ENCODE measurements at regions not wholly inside any gene's neighbourhood (a gene's known extent, or its start where the extent isn't known, plus 50 kb on each side); places are given as distances from the start of the nearest gene placed in this dataset.

DNA sequence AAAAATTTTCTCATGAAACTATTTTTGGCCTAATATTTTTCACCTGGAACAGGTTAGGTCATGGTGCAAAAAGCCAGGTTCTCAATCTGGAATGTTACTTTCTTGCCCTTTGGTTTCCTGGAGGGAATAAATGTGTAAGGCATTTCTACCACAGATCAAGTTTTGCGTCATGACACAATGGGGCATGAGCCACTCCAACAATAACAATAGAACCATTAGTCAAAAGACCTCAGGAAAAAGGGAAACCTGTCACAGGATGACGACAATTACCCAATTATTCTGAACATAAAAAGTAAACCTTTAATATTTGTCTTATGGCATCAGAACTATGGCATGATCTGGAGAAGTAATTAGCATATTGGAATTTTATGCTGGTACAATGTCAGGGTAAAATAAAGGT is 88.2 kb upstream of the HNRNPA3 start:
- in situ Hi-C loops (cut with HindIII; ENCODE audit: low pct_unique_long_range_greater_than_20kb, low sequenced_read_pairs) = no loop called here
- DNase-seq (ENCODE audit: low read depth) = no peak

DNA sequence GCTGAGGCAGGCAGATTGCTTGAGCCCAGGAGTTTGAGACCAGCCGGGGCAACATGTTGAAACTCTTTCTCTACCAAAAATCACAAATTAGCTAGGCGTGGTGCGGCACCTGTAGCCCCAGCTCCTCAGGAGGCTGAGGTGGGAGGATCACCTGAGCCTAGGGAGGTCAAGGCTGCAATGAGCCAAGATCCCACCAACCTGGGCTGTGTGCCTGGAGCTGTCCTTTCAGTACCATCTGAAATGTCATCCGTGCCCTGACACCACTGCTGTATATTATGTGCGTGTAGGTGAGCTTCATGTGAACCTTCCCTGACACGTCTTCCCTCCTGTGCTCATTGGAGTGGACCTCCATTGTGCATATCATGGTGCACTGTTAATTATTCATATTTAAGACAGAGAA is 84.8 kb upstream of the HNRNPA3 start:
- in situ Hi-C loops (cut with HindIII; ENCODE audit: low pct_unique_long_range_greater_than_20kb, low sequenced_read_pairs) = loop anchor here (25.0 kb wide), 1 partner anchor 466 kb away; no protein-coding TSS in a partner anchor
- DNase-seq (ENCODE audit: low read depth) = no peak

DNA sequence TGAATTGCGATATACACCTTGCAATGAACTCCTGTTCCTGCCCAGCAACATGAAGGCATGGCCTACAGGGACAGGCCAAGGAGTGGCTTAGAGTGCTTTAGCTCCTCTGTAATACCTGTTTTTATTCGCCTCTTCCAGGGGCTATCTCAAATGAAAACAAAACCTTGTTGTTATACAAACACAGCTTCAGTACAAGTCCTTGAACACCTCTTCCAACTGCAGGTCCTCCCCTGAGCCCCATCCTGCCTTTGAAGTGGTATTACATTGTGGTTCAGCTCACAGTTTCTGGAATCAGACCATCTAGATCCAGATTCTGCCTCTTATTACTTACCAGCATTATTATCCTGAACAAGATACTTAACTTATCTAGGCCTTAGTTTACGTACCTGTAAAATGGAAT is 83.0 kb upstream of the HNRNPA3 start:
- in situ Hi-C loops (cut with HindIII; ENCODE audit: low pct_unique_long_range_greater_than_20kb, low sequenced_read_pairs) = loop anchor here (25.0 kb wide), 1 partner anchor 467 kb away; no protein-coding TSS in a partner anchor
- DNase-seq (ENCODE audit: low read depth) = no peak

DNA sequence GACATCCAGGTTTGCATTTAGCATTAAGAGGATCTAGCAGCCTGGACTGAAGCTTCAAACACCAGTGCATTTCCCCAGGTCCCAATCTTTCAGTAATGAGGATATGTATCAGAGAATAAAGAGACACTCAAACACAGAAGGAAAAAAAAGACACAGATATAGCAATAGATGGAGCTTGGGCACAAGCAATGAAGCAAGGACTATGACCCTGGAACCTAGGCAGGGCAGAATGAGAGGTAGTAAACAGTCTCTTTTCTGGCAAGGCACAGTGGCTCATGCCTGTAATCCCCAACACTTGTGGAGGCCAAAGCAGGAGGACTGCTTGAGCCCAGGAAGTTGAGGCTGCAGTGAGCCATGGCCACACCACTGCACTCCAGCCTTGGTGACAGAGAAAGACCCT is 80.7 kb upstream of the HNRNPA3 start:
- in situ Hi-C loops (cut with HindIII; ENCODE audit: low pct_unique_long_range_greater_than_20kb, low sequenced_read_pairs) = loop anchor here (25.0 kb wide), 1 partner anchor 470 kb away; no protein-coding TSS in a partner anchor
- no peak for DNase-seq (ENCODE audit: low read depth)

DNA sequence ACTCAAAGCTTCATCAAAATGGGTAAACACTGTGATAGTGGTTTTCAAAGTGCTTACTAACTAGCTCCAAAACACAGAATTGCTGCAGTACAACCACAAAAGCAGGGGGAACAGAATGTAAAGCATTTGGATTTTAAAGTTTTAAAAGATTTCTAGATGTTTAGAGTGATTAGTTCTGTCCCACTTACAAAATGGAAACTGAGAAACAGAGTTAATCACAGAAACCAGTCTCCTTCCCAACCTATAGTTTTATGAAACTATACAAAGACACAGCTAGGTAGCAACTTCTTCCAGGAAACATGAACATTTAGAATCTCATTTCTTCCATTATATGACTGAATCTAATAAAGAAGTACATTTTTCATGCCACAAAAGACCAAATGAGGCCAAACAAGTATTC is 73.8 kb upstream of the HNRNPA3 start:
- in situ Hi-C loops (cut with HindIII; ENCODE audit: low pct_unique_long_range_greater_than_20kb, low sequenced_read_pairs) = loop anchor here (25.0 kb wide), 1 partner anchor 477 kb away; no protein-coding TSS in a partner anchor
- DNase-seq (ENCODE audit: low read depth) = no peak

DNA sequence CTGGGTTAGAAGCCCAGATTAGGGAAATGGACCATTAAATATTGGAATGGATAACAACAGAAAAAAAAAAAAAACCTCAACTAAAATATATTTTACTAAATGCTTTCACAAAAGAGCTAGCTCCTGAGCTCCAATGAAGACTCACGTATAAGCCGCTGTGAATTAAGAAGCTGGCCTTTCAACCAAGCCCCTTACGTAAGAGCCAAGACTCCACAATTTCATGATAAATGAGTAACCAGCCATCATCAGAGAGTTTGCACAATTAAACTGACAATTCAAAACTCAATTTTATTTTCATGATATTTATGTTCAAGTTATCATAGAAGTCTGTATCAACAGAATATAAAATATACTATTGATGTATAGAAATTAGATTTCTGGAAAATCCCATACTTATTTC is 70.7 kb upstream of the HNRNPA3 start:
- DNase-seq (ENCODE audit: low read depth) = no peak
- in situ Hi-C loops (cut with HindIII; ENCODE audit: low pct_unique_long_range_greater_than_20kb, low sequenced_read_pairs) = loop anchor here (25.0 kb wide), 1 partner anchor 480 kb away; no protein-coding TSS in a partner anchor

DNA sequence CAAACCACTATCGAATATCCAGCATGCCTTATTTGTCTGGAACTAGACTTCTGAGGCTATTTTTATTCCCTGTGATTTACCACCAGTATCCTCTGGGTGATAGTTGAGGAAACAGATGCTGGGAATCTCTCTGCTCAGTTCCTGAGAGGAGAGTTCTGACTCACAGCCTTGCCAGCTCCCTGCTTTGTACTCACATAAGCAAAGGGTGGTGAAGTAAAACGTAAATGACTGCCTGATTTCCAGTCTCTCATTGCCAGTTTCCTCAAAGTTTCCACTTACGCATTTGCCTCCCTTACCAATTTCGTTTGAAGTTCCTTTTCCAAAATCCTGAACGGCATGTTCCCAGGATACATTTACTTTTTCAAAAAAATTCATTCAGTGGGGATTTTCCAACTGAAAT is 69.2 kb upstream of the HNRNPA3 start:
- in situ Hi-C loops (cut with HindIII; ENCODE audit: low pct_unique_long_range_greater_than_20kb, low sequenced_read_pairs) = loop anchor here (25.0 kb wide), 1 partner anchor 481 kb away; no protein-coding TSS in a partner anchor
- DNase-seq (ENCODE audit: low read depth) = peak; percentile 54

DNA sequence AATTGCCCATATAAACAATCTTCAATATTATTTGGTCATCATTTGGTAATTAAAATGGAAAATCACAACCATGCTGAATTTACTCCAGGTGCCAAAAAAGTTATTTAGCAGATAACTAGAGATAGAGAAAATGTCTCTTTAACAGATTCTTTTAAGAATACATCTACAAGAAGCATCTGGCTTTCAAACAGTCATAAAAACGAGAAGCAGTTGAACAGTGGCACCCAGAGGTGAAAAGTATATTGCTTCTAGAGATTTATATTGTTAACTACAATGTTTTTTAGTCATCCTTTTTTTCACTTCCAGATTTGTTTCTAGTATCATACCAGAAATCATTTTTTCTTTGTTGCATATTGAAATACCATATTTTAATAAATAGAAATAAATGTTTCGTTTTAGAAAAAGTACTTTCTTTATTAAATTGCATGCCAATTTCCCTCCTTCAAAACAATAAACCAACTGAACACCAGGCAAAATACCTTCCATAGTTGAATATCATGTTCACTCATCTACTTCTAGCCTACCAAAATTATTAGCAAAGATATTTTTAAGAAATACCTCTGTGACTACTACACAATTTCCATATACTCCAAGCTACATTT is 65.4 kb upstream of the HNRNPA3 start:
- in situ Hi-C loops (cut with HindIII; ENCODE audit: low pct_unique_long_range_greater_than_20kb, low sequenced_read_pairs) = loop anchor here (25.0 kb wide), 1 partner anchor 485 kb away; no protein-coding TSS in a partner anchor
- DNase-seq (ENCODE audit: low read depth) = peak; percentile 41

DNA sequence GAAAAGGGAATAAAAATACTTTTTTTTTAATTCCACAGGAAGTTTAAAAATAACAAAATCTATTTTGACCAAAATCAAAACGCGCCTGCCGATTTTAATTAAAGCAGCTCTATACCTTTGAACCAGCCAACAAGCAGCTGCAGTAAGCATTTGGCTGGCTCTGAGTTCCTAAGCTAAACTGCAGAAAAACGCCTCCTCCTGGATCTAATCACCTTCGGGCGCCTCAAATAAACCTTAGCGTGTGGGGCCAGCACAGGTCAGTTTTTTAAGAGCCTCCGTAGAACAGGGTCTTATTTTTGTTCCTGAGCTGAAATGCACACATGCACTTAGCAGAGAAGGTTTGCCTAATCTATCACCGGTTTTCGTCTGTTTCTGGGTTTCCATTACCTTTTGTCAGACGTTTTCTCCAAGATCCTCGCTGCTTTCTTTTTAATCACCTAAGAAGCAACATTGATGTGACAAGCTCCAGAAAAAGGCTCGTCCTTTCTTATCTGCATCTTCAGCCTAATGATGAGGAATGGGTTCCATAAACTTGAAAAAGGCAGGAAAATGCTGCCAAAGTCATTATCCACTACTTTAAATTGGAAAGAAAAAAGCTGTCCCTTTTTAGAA is 64.7 kb upstream of the HNRNPA3 start:
- DNase-seq (ENCODE audit: low read depth) = no peak
- in situ Hi-C loops (cut with HindIII; ENCODE audit: low pct_unique_long_range_greater_than_20kb, low sequenced_read_pairs) = loop anchor here (25.0 kb wide), 1 partner anchor 486 kb away; no protein-coding TSS in a partner anchor

DNA sequence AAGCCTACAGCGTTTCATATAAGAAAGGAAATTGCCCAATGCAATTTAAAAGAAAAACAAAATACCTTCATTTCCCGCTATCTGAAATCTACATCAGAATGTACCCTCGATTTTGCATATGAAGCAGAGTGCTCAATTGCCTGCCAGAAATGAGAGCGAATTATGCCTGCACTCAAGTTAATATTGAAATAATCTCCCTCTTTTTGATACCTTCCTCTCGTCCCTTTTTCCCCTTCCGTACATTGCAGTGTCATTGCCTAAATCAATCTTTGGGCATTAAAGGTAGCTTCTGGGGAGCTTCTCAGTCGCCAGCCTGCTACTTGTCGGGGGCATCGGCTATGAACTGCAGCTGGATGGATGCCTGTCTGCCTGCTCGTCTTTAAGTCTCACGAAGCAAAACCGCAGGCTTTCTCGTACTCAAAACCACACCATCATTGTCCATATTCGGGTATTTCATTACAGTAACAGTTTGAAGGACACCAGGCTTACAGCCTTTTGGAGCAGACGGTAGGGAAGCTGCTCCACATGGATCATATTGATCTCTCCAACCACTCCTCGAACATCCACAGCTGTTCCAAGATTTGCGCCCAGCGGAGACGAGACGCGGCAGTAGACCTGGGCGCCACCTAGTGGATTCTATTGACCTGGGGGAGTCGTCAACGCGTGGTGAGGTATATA is 64.0 kb upstream of the HNRNPA3 start:
- DNase-seq (ENCODE audit: low read depth) = peak; percentile 72
- in situ Hi-C loops (cut with HindIII; ENCODE audit: low pct_unique_long_range_greater_than_20kb, low sequenced_read_pairs) = loop anchor here (25.0 kb wide), 1 partner anchor 486 kb away; no protein-coding TSS in a partner anchor

DNA sequence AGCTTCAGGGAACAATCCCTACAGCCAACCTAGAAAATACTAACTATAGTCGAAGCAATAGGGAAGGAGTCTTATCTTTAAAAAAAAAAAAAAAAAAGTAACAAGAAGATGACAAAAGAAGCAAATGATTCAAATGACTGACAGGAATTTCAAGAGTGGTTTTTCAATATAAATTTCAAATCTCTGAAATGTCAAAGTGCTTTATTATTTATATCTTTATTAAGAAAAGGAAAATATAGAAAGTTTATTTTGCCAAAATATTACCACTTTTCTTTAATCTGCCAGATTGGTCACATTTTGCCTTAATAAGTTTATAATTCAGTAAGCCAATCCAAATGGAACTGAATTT is 63.5 kb upstream of the HNRNPA3 start:
- DNase-seq (ENCODE audit: low read depth) = no peak
- in situ Hi-C loops (cut with HindIII; ENCODE audit: low pct_unique_long_range_greater_than_20kb, low sequenced_read_pairs) = loop anchor here (25.0 kb wide), 1 partner anchor 487 kb away; no protein-coding TSS in a partner anchor

DNA sequence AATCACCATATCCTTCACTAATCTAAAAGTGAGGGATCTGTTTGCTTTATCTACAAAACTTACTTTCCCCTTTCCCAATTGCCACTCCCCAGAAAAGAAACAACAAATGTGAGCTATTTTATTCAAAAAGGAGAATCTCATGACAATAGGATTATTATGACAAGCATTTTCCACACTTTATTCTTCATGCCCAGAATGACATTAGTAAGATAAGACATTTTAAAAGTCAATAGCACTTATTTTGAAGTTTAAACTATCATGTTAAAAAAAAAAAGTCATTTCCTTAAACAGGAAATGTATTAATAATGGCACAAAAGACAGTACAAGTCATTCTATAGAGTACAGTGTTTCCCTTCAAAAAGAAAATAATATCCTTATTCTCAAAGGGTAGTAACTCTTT is 58.8 kb upstream of the HNRNPA3 start:
- DNase-seq (ENCODE audit: low read depth) = no peak
- in situ Hi-C loops (cut with HindIII; ENCODE audit: low pct_unique_long_range_greater_than_20kb, low sequenced_read_pairs) = no loop called here

DNA sequence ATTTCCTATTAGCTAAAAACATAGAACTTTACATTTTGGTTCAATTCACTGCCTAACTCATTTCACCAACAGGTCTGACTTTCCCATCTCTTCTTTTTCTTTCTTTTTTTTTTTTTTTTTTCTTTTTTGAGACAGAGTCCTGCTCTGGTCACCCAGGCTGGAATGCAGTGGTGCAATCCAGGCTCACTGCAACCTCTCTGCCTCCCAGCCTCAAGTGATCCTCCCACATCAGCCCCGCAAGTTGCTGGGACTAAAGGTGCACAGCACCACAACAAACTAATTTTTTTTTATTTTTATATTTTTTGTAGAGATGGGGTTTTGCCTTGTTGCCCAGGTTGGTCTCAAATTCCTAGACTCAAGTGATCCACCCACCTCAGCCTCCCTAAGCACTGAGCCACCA is 57.8 kb upstream of the HNRNPA3 start:
- DNase-seq (ENCODE audit: low read depth) = no peak
- in situ Hi-C loops (cut with HindIII; ENCODE audit: low pct_unique_long_range_greater_than_20kb, low sequenced_read_pairs) = no loop called here

DNA sequence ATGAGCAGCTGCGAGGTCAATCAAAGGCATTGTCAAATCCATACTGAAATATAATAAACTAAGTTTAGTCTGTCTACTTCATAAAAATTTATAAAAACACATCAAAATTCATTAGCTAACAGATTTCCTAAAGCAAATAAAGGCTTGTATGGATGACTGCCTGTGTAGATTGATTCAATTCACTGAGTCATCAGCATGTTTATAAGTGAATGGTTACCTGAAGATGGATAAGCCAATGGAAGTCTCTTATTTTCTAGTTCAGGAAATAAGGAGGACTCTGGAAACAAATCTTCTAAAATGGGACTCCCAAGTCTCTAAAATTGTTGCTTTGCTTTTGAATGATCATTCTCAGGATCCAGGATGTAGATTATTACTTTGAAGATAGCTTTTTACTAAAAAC is 57.0 kb upstream of the HNRNPA3 start:
- in situ Hi-C loops (cut with HindIII; ENCODE audit: low pct_unique_long_range_greater_than_20kb, low sequenced_read_pairs) = no loop called here
- no peak for DNase-seq (ENCODE audit: low read depth)

DNA sequence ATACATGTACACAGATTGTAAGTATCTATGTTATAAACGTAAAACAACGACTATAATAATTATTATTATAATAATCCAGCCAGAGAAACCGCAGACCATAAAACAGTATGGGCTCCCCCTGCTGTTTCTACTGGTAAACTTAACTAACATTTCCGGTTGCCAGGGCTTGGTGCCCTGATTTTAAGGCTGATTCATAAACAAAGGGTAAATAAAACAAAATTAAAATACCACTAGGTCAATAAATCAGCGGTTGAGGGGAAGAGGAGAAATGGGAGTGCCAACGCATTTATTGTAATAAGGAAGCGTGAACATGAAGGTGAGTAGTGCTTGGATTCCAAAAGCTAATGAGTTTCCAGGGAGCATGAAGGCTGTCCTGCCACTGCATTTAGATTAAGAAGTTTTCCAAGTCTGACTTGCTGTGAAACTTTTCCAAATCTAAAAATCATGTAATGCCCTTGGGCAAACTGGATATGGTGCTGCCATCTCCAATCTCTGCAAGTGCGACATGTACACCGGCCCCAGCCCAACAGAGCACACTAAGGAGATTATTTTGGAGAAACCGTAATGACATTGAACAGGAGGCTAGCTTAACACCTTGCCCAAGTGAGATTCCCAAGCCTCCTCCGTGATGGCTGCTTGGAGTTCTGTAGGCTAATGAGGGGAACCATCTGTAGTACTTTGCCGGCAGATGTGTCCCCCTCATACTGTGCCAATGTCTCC is 50.7 kb upstream of the HNRNPA3 start:
- peak; percentile 43 for DNase-seq (ENCODE audit: low read depth)
- in situ Hi-C loops (cut with HindIII; ENCODE audit: low pct_unique_long_range_greater_than_20kb, low sequenced_read_pairs) = no loop called here
